Thymus (tissue), 11 donors: ENCODE measurements at regions not wholly inside any gene's neighbourhood (a gene's known extent, or its start where the extent isn't known, plus 50 kb on each side); places are given as distances from the start of the nearest gene placed in this dataset.

ENCODE experiments used
- DNase-seq, 9 donors: peaks; one replicate each; pipeline ENCODE4 v3.0.0-alpha.2; 2013; ENCODE audit warnings: low spot score in 9 of 9, low read depth in 6 of 9, missing footprints in 1 of 9
- H3K27ac ChIP-seq, 2 donors: one replicate each; pipeline ENCODE4 v1.5.1; 2013; ENCODE audit warnings: control low read depth in 1 of 2, low read depth in 1 of 2, low read length in 1 of 2, mild to moderate bottlenecking in 1 of 2, moderate library complexity in 1 of 2
- H3K27me3 ChIP-seq, 2 donors: one replicate each; pipeline ENCODE4 v1.5.1; 2013; ENCODE audit warnings: low read length in 1 of 2; ENCODE audit not compliant: control insufficient read depth in 2 of 2, insufficient read depth in 1 of 2
- H3K36me3 ChIP-seq, 2 donors: one replicate each; pipeline ENCODE4 v1.5.1; 2013; ENCODE audit warnings: low read length in 1 of 2, mild to moderate bottlenecking in 1 of 2, moderate library complexity in 1 of 2; ENCODE audit not compliant: control insufficient read depth in 2 of 2, insufficient read depth in 2 of 2
- H3K4me1 ChIP-seq, 2 donors: one replicate each; pipeline ENCODE4 v1.5.1; 2013; ENCODE audit warnings: low read length in 2 of 2; ENCODE audit not compliant: control insufficient read depth in 2 of 2, insufficient read depth in 2 of 2
- H3K4me3 ChIP-seq, 2 donors: one replicate each; pipeline ENCODE4 v1.5.1; 2013; ENCODE audit warnings: low read length in 2 of 2, control low read depth in 1 of 2, mild to moderate bottlenecking in 1 of 2
- H3K9me3 ChIP-seq, 2 donors: one replicate each; pipeline ENCODE4 v1.5.1; 2013; ENCODE audit warnings: low read length in 1 of 2, mild to moderate bottlenecking in 1 of 2; ENCODE audit not compliant: control insufficient read depth in 2 of 2, insufficient read depth in 1 of 2
- WGBS: extraction: QIAGEN DNeasy Blood & Tissue Kit; methylation state at CpG from one replicate; pipeline ENCODE4 v1.1.7; 2013; 5-methylcytosine and 5-hydroxymethylcytosine counted together
- donor health status: healthy.

GRCh38 chr1:57772580-57773195 is 348.8 kb upstream of the DAB1 start:
- no peaks in the 10 kb centered on the region for H3K36me3 ChIP-seq
- WGBS: 70% methylated on average over 1 of the region's 1 CpG
- no peaks in the 10 kb centered on the region for H3K9me3 ChIP-seq
- H3K4me1 ChIP-seq: no peaks in the 10 kb centered on the region
- H3K4me3 ChIP-seq: no peak overlapping the region
- H3K27ac ChIP-seq: no peak overlapping the region
- DNase-seq: no peak
- H3K27me3 ChIP-seq: no peaks in the 10 kb centered on the region

- WGBS: 79% methylated on average over 4 of the region's 4 CpGs
- no peaks in the 10 kb centered on the region for H3K4me1 ChIP-seq
- no peaks in the 10 kb centered on the region for H3K36me3 ChIP-seq
- no peaks in the 10 kb centered on the region for H3K27me3 ChIP-seq
- no peaks in the 10 kb centered on the region for H3K9me3 ChIP-seq
- no peak overlapping the region for H3K27ac ChIP-seq
- peak in 1 of 9 donors; percentile 11 for DNase-seq
- no peak overlapping the region for H3K4me3 ChIP-seq
These were observed 346.9 kb upstream of the DAB1 start for GRCh38 chr1:57770772-57771171.

- 96% methylated on average over 1 of the region's 1 CpG for WGBS
- no peak overlapping the region for H3K27ac ChIP-seq
- no peaks in the 10 kb centered on the region for H3K36me3 ChIP-seq
These were observed 346.4 kb upstream of the DAB1 start for GRCh38 chr1:57770236-57770635.

DNA sequence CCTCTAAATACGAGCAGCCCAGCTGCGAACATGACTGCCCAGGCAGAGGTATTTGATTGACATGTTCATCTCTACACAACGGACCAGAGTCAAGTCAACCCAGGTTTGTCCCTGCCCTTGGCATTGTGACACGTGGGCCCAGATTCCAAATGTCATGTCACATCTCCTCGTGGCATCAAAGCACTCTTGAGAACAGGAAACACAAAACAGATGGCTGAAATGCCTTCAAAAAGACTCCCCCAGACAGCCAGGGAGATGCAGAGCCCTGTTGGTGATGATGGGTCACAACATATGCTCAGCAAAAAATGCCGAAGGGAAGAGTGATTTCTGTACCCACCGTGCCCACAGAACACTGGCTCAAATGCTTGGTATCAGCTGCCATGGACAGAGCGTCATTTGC is 337.8 kb upstream of the DAB1 start:
- Histone ChIP-seq H3K4me1 (no peaks in the 10 kb centered on the region), H3K27ac (no peak overlapping the region), H3K9me3 (no peaks in the 10 kb centered on the region), H3K4me3 (no peak overlapping the region), H3K36me3 (no peaks in the 10 kb centered on the region), H3K27me3 (no peaks in the 10 kb centered on the region)
- 37% methylated on average over 8 of the region's 8 CpGs for WGBS
- peak in 1 of 9 donors; percentile 4 for DNase-seq

More at GRCh38 chr1:57770236-57770635, 346.4 kb upstream of the DAB1 start:
- no peak overlapping the region for H3K4me3 ChIP-seq
- no peaks in the 10 kb centered on the region for H3K9me3 ChIP-seq
- no peaks in the 10 kb centered on the region for H3K4me1 ChIP-seq
- DNase-seq: no peak
- H3K27me3 ChIP-seq: no peaks in the 10 kb centered on the region

GRCh38 chr1:57752843-57753242 is 329.0 kb upstream of the DAB1 start:
- no peaks in the 10 kb centered on the region for H3K27me3 ChIP-seq
- no peak overlapping the region for H3K27ac ChIP-seq
- H3K4me1 ChIP-seq: no peaks in the 10 kb centered on the region
- no peak for DNase-seq
- H3K9me3 ChIP-seq: no peaks in the 10 kb centered on the region
- 89% methylated on average over 1 of the region's 1 CpG for WGBS
- no peaks in the 10 kb centered on the region for H3K36me3 ChIP-seq
- no peak overlapping the region for H3K4me3 ChIP-seq

DNA sequence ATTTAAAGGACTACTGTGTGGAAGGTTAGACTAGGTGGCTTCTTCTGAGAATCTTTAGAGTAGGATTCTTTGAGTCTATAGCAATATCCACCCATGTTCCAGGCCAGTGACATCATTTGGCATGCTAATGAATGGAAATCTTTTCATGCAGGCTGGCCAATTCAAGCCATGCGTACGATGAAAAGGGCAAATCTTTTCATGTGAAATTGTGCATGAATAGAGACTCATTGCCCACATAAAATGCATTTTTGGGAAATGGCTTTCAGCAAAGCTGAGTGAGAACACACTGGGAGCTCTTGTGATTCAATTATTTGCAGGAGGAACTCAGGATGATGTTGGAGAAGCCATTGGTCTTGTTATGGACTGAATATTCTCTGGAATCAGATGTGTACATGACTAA is 324.9 kb upstream of the DAB1 start:
- Histone ChIP-seq H3K27me3 (no peaks in the 10 kb centered on the region), H3K9me3 (no peaks in the 10 kb centered on the region), H3K4me1 (no peaks in the 10 kb centered on the region), H3K27ac (no peak overlapping the region), H3K36me3 (no peaks in the 10 kb centered on the region), H3K4me3 (no peak overlapping the region)
- 97% methylated on average over 2 of the region's 2 CpGs for WGBS
- DNase-seq: no peak

DNA sequence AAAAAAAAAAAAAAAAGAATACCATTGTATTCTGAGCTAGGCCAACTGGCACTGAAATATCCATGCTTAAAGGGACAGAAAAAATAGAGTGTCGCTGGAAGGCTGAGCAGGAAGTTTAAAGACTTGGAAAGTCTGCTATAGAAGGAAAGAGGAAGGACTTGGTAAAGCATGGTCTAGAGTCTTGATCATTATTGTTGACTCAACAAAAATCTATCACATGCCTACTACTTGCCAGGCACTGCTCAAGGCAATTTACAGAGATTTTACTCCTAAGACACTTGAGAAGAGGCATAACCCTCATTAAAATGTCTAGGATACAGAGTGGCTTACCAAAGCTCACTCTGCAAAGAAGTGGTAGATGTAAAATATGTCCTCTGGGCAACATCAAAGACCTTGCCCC is 324.0 kb upstream of the DAB1 start:
- no peak for DNase-seq
- H3K4me3 ChIP-seq: no peak overlapping the region
- H3K36me3 ChIP-seq: no peaks in the 10 kb centered on the region
- H3K4me1 ChIP-seq: no peaks in the 10 kb centered on the region
- no peak overlapping the region for H3K27ac ChIP-seq
- H3K27me3 ChIP-seq: no peaks in the 10 kb centered on the region
- no peaks in the 10 kb centered on the region for H3K9me3 ChIP-seq
- WGBS: 76% methylated on average over 1 of the region's 1 CpG

- H3K4me1 ChIP-seq: peaks cover 0 to 5% of the 10 kb centered on the region in 2 donors
- H3K9me3 ChIP-seq: no peaks in the 10 kb centered on the region
- no peaks in the 10 kb centered on the region for H3K36me3 ChIP-seq
- WGBS: 88% methylated on average over 4 of the region's 4 CpGs
- DNase-seq: no peak
- no peak overlapping the region for H3K4me3 ChIP-seq
- H3K27me3 ChIP-seq: no peaks in the 10 kb centered on the region
- no peak overlapping the region for H3K27ac ChIP-seq
These were observed 317.7 kb upstream of the DAB1 start for GRCh38 chr1:57741521-57741920.

GRCh38 chr1:57736940-57737339 is 313.1 kb upstream of the DAB1 start:
- H3K4me1 ChIP-seq: peaks cover 0 to 5% of the 10 kb centered on the region in 2 donors
- 48% methylated on average over 6 of the region's 6 CpGs for WGBS
- no peaks in the 10 kb centered on the region for H3K9me3 ChIP-seq
- H3K27me3 ChIP-seq: no peaks in the 10 kb centered on the region
- H3K4me3 ChIP-seq: no peak overlapping the region
- DNase-seq: peak in 5 of 9 donors; percentile 5 to 55 (median 15)
- H3K36me3 ChIP-seq: no peaks in the 10 kb centered on the region
- H3K27ac ChIP-seq: no peak overlapping the region
